Fibroblast of peridontal ligament (primary cell): ENCODE measurements at regions not wholly inside any gene's neighbourhood (a gene's known extent, or its start where the extent isn't known, plus 50 kb on each side); places are given as distances from the start of the nearest gene placed in this dataset.
"Not testable (repeated sequence)": the region's sequence is repeated elsewhere in the genome, so short reads cannot be mapped to it uniquely, and the experiment has no call there.

Experiments
- DNase-seq: peaks from one replicate; pipeline ENCODE4 v3.0.0-alpha.2; 2010; ENCODE audit errors: extremely low read depth

- DNase-seq = no peak
Observed at GRCh38 chrX:116872931-116873330, 410.2 kb upstream of the CT83 start.

- DNase-seq = no peak
Observed at GRCh38 chrX:116863029-116863428, 400.3 kb upstream of the CT83 start.

GRCh38 chrX:116862340-116862739, 399.6 kb upstream of the CT83 start:
- no peak for DNase-seq

GRCh38 chrX:116841290-116841689, 378.5 kb upstream of the CT83 start:
- no peak for DNase-seq

GRCh38 chrX:116827063-116827462, 364.3 kb upstream of the CT83 start:
- DNase-seq = no peak

GRCh38 chrX:116824785-116825184, 362.0 kb upstream of the CT83 start:
- DNase-seq = no peak

- no peak for DNase-seq
Observed at GRCh38 chrX:116823677-116824076, 360.9 kb upstream of the CT83 start.

GRCh38 chrX:116806288-116806802, 343.6 kb upstream of the CT83 start:
- DNase-seq = no peak

- no peak for DNase-seq
Observed at GRCh38 chrX:116801943-116802342, 339.2 kb upstream of the CT83 start.

- DNase-seq = no peak
Observed at GRCh38 chrX:116781926-116782325, 319.1 kb upstream of the CT83 start.

GRCh38 chrX:116757491-116757890, 294.7 kb upstream of the CT83 start:
- DNase-seq = no peak

- no peak for DNase-seq
Observed at GRCh38 chrX:116756958-116757357, 294.2 kb upstream of the CT83 start.

GRCh38 chrX:116749943-116750342, 287.2 kb upstream of the CT83 start:
- no peak for DNase-seq

- DNase-seq = no peak
Observed at GRCh38 chrX:116732214-116732613, 269.4 kb upstream of the CT83 start.

- no peak for DNase-seq
Observed at GRCh38 chrX:116726806-116727205, 264.0 kb upstream of the CT83 start.

- DNase-seq = no peak
Observed at GRCh38 chrX:116694046-116694445, 231.3 kb upstream of the CT83 start.

- DNase-seq = not testable (repeated sequence)
Observed at GRCh38 chrX:116679544-116679943, 216.8 kb upstream of the CT83 start.

- DNase-seq = no peak
Observed at GRCh38 chrX:116667346-116668134, 204.8 kb upstream of the CT83 start.

GRCh38 chrX:116657071-116657470, 194.3 kb upstream of the CT83 start:
- no peak for DNase-seq

GRCh38 chrX:116628464-116628863, 165.7 kb upstream of the CT83 start:
- no peak for DNase-seq

- no peak for DNase-seq
Observed at GRCh38 chrX:116618546-116618945, 155.8 kb upstream of the CT83 start.

- no peak for DNase-seq
Observed at GRCh38 chrX:116607776-116608175, 145.0 kb upstream of the CT83 start.

- DNase-seq = no peak
Observed at GRCh38 chrX:116605576-116605975, 142.8 kb upstream of the CT83 start.

- DNase-seq = no peak
Observed at GRCh38 chrX:116596010-116596409, 133.2 kb upstream of the CT83 start.
